AG09309 (cell line): ENCODE measurements at regions not wholly inside any gene's neighbourhood (a gene's known extent, or its start where the extent isn't known, plus 50 kb on each side); places are given as distances from the start of the nearest gene placed in this dataset.

Experiments
- DNase-seq: peaks from one replicate; pipeline ENCODE4 v3.0.0-alpha.2; 2010; ENCODE audit warnings: low read depth
- H3K4me3 ChIP-seq: 2 replicates; pipeline ENCODE4 v1.5.1; 2011; ENCODE audit warnings: mild to moderate bottlenecking, low read depth, low read length, moderate library complexity; ENCODE audit not compliant: control insufficient read depth
- TF ChIP-seq, protein P1 (sequence below): IDR thresholded peaks from 2 replicates; pipeline ENCODE4 v1.5.1; 2011; ENCODE audit warnings: mild to moderate bottlenecking, low read depth, low read length, inconsistent platforms; ENCODE audit not compliant: insufficient read depth, control insufficient read depth; ENCODE audit errors: missing control alignments

GRCh38 chr10:21030091-21030490 is 133.0 kb upstream of the NEBL start:
- no peak for DNase-seq
- H3K4me3 ChIP-seq: no peak overlapping the region
- TF ChIP-seq, protein P1, sequence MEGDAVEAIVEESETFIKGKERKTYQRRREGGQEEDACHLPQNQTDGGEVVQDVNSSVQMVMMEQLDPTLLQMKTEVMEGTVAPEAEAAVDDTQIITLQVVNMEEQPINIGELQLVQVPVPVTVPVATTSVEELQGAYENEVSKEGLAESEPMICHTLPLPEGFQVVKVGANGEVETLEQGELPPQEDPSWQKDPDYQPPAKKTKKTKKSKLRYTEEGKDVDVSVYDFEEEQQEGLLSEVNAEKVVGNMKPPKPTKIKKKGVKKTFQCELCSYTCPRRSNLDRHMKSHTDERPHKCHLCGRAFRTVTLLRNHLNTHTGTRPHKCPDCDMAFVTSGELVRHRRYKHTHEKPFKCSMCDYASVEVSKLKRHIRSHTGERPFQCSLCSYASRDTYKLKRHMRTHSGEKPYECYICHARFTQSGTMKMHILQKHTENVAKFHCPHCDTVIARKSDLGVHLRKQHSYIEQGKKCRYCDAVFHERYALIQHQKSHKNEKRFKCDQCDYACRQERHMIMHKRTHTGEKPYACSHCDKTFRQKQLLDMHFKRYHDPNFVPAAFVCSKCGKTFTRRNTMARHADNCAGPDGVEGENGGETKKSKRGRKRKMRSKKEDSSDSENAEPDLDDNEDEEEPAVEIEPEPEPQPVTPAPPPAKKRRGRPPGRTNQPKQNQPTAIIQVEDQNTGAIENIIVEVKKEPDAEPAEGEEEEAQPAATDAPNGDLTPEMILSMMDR: no peak

DNA sequence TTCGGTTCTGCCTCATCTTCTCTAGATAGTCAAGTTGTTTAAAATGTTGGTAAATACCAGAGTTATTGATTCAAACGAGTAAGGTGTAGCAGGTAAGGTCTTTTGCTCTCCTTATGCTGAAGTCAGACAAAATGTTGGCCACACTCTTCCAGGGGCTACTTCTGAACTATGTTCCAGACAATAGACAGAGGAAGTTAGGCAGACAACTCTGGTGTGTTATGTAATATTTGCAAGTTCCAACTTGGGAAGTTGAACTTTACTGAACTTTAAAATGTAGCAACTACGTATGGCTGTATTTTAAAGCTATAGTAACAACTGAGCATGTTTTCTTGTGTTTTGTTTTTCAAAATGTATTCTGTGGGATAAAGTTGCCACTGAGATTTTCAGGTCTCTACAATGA is 125.7 kb upstream of the NEBL start:
- TF ChIP-seq, protein P1: no peak
- H3K4me3 ChIP-seq: no peak overlapping the region
- DNase-seq: no peak

DNA sequence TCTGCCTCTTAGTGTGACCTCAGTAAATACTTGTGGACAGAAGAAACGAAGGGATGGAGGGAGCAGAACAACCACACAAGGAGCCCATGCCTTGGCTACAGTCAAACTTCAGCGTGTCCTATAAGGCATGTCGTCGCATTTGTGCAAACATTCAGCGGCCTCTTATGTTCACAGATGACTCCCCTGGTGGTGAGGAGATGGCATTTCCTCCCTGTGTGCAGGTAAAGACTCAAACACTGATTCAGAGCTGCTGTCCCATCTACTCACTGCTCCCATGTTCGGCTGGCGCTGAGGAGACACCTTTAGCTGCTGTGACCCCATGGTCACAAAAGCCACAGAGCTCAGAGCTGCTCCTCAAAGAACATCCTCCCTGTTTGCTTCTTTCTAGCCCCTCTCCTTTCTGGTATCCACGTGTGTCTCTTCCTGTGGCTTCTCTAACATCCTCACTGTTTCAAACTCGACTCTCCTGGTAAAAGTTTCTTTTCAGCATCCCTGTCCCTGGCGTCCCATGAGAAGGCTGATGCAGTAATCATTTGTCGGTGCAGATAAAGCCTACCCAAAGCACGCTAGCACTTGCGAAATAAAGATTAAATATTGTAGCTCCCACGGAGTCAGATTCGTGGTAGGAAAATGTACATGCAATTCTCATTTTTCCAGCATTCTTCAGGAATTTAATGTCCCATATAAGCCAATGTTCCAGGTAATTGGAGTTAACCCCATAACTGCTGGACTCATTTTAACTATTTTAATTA is 124.9 kb upstream of the NEBL start:
- DNase-seq: no peak
- TF ChIP-seq, protein P1: no peak
- H3K4me3 ChIP-seq: no peak overlapping the region

DNA sequence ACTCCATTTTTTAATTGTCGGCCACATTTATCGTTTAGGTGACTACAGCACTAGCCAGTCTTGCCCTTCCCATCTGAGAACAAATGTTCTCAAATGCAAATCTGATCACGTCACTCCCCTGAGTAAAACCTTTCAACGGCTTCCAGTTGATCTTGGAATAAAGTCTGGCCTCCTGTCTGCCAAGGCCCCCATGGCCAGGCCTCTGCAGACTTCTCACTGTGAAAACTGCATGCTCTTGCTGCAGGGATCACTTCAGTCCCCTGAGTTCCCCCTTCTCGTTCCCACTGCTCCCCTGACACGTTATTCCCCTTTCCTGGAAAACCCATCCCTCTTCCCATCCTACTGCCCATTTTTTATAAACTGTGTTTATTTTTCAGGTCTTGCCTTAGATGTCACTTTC is 124.1 kb upstream of the NEBL start:
- no peak overlapping the region for H3K4me3 ChIP-seq
- TF ChIP-seq, protein P1: no peak
- no peak for DNase-seq

GRCh38 chr10:21020545-21020944 is 123.4 kb upstream of the NEBL start:
- H3K4me3 ChIP-seq: no peak overlapping the region
- no peak for DNase-seq
- TF ChIP-seq, protein P1: peak; percentile 21

GRCh38 chr10:21019436-21019835 is 122.3 kb upstream of the NEBL start:
- TF ChIP-seq, protein P1: no peak
- DNase-seq: no peak
- no peak overlapping the region for H3K4me3 ChIP-seq
